NB4 (cell line): ENCODE measurements at regions not wholly inside any gene's neighbourhood (a gene's known extent, or its start where the extent isn't known, plus 50 kb on each side); places are given as distances from the start of the nearest gene placed in this dataset.

Experiments
- DNase-seq: peaks from one replicate; pipeline ENCODE4 v3.0.0; 2010; ENCODE audit warnings: low read depth
- H3K4me3 ChIP-seq: one replicate; pipeline ENCODE4 v1.5.1; 2011; ENCODE audit warnings: mild to moderate bottlenecking, low read depth, low read length, moderate library complexity
- CTCF ChIP-seq: IDR thresholded peaks from one replicate; pipeline ENCODE4 v1.5.1; 2012; ENCODE audit warnings: low read depth, low read length
- MAX ChIP-seq: IDR thresholded peaks from 2 replicates; pipeline ENCODE4 v1.6.1; 2011; ENCODE audit warnings: low read depth, low read length
- MYC ChIP-seq: IDR thresholded peaks from 2 replicates; pipeline ENCODE4 v1.6.1; 2011; ENCODE audit warnings: low read depth, low read length
- POLR2A ChIP-seq: IDR thresholded peaks from 2 replicates; pipeline ENCODE4 v1.6.1; 2011; ENCODE audit warnings: mild to moderate bottlenecking; ENCODE audit not compliant: insufficient read length; ENCODE audit errors: extremely low read depth

- TF ChIP-seq MAX (no peak), MYC (no peak), POLR2A (no peak), CTCF (no peak)
- no peak for DNase-seq
- no peak overlapping the region for H3K4me3 ChIP-seq
These were observed 715.1 kb downstream of the TYW1 start for GRCh38 chr7:67711706-67712105.

- TF ChIP-seq MAX = no peak
- no peak for TF ChIP-seq MYC
- TF ChIP-seq POLR2A = no peak
- TF ChIP-seq CTCF = no peak
- no peak overlapping the region for H3K4me3 ChIP-seq
- DNase-seq = no peak
These were observed 716.9 kb downstream of the TYW1 start for GRCh38 chr7:67713451-67714056.

GRCh38 chr7:67716729-67717128 is 720.1 kb downstream of the TYW1 start:
- DNase-seq = peak; percentile 39
- TF ChIP-seq POLR2A (no peak), CTCF (no peak), MAX (no peak), MYC (no peak)
- H3K4me3 ChIP-seq = no peak overlapping the region

GRCh38 chr7:67723591-67723990 is 727.0 kb downstream of the TYW1 start:
- DNase-seq = no peak
- no peak overlapping the region for H3K4me3 ChIP-seq
- TF ChIP-seq CTCF (no peak), POLR2A (no peak), MAX (no peak), MYC (no peak)

- no peak for DNase-seq
- TF ChIP-seq CTCF (no peak), POLR2A (no peak), MYC (no peak), MAX (no peak)
- H3K4me3 ChIP-seq = no peak overlapping the region
These were observed 727.8 kb downstream of the TYW1 start for GRCh38 chr7:67724435-67724834.

- no peak for DNase-seq
- H3K4me3 ChIP-seq = no peak overlapping the region
- no peak for TF ChIP-seq MAX
- no peak for TF ChIP-seq POLR2A
- no peak for TF ChIP-seq CTCF
- TF ChIP-seq MYC = no peak
These were observed 728.3 kb downstream of the TYW1 start for GRCh38 chr7:67724955-67725354.
